CD4-positive, alpha-beta T cell (primary cell): ENCODE measurements at regions not wholly inside any gene's neighbourhood (a gene's known extent, or its start where the extent isn't known, plus 50 kb on each side); places are given as distances from the start of the nearest gene placed in this dataset.

Experiments
- ATAC-seq: fragments of 200-7000 bp; cut with Tn5 transposase; one replicate; pipeline ENCODE4 v1.10.0; 2022; ENCODE audit warnings: mild to moderate bottlenecking; ENCODE audit not compliant: poor library complexity
- CTCF ChIA-PET: fragments of 350-600 bp; sonication (Branson Sonifier 250); formaldehyde crosslinking; loops from one replicate; lab custom pipeline; 2021; ENCODE audit warnings: antibody characterized with exemption, inconsistent platforms; lab: Charles Lee
- POLR2A ChIA-PET: fragments of 350-600 bp; sonication (Branson Sonifier 250); formaldehyde crosslinking; loops from one replicate; lab custom pipeline; 2021; ENCODE audit warnings: antibody characterized with exemption, inconsistent platforms; lab: Charles Lee
- DNase-seq, 14 experiments: peaks; one replicate each; pipeline ENCODE4 v3.0.0-alpha.2; 2013 to 2020; ENCODE audit warnings: mixed read lengths in 2 of 14
- H3K27ac ChIP-seq, 2 donors: one replicate each; pipeline versions ENCODE4 v1.5.1 to v1.7.0; 2013; ENCODE audit warnings: low read length in 2 of 2, low read depth in 1 of 2, mild to moderate bottlenecking in 1 of 2
- H3K27me3 ChIP-seq, 2 experiments: 1 replicate in 1 of 2; 2 replicates in 1 of 2; pipeline versions ENCODE4 v1.6.1 to v1.7.0; 2013; ENCODE audit warnings: low read length in 2 of 2, control low read depth in 1 of 2, mild to moderate bottlenecking in 1 of 2, moderate library complexity in 1 of 2; ENCODE audit not compliant: insufficient read depth in 2 of 2, control insufficient read depth in 1 of 2
- H3K36me3 ChIP-seq: one replicate; pipeline ENCODE4 v1.6.1; 2013; ENCODE audit warnings: low read length, control low read depth; ENCODE audit not compliant: insufficient read depth
- H3K4me1 ChIP-seq: one replicate; pipeline ENCODE4 v1.6.1; 2013; ENCODE audit warnings: low read length, control low read depth; ENCODE audit not compliant: insufficient read depth
- H3K4me3 ChIP-seq: one replicate; pipeline ENCODE4 v1.5.1; 2013; ENCODE audit warnings: mild to moderate bottlenecking, low read length, moderate library complexity
- H3K9me3 ChIP-seq, 2 experiments: 1 replicate in 1 of 2; 2 replicates in 1 of 2; pipeline versions ENCODE4 v1.6.1 to v1.7.0; 2013; ENCODE audit warnings: low read length in 2 of 2, mild to moderate bottlenecking in 2 of 2, control low read depth in 1 of 2, moderate library complexity in 1 of 2; ENCODE audit not compliant: control insufficient read depth in 1 of 2, insufficient read depth in 1 of 2
- H3K27ac Mint-ChIP-seq: one replicate; pipeline ENCODE4 v1.8.0; 2020; ENCODE audit warnings: mixed read lengths
- H3K27me3 Mint-ChIP-seq: one replicate; pipeline ENCODE4 v1.8.0; 2021; ENCODE audit warnings: mixed read lengths
- H3K36me3 Mint-ChIP-seq: one replicate; pipeline ENCODE4 v1.8.0; 2021; ENCODE audit warnings: low read depth, mixed read lengths
- H3K4me1 Mint-ChIP-seq: one replicate; pipeline ENCODE4 v1.8.0; 2021; ENCODE audit warnings: low read depth, mixed read lengths
- H3K4me3 Mint-ChIP-seq: one replicate; pipeline ENCODE4 v1.8.0; 2020; ENCODE audit warnings: mild to moderate bottlenecking, mixed read lengths
- H3K9me3 Mint-ChIP-seq: one replicate; pipeline ENCODE4 v1.8.0; 2020; ENCODE audit warnings: mixed read lengths
- intact Hi-C, 2 experiments: fragments of 100-400 bp; cut with DNase I in 1 of 2; cut with micrococcal nuclease in 1 of 2; formaldehyde crosslinking; loops; one replicate each; pipeline versions ENCODE4 v1.15.1 to v1.9.0; 2023 to 2025; cut with DNase I, micrococcal nuclease
- TF ChIP-seq, protein P1 (sequence below): fragments of 200-600 bp; IDR thresholded peaks from one replicate; pipeline ENCODE4 v1.8.0; 2022; ENCODE audit warnings: antibody characterized with exemption, mild to moderate bottlenecking

DNA sequence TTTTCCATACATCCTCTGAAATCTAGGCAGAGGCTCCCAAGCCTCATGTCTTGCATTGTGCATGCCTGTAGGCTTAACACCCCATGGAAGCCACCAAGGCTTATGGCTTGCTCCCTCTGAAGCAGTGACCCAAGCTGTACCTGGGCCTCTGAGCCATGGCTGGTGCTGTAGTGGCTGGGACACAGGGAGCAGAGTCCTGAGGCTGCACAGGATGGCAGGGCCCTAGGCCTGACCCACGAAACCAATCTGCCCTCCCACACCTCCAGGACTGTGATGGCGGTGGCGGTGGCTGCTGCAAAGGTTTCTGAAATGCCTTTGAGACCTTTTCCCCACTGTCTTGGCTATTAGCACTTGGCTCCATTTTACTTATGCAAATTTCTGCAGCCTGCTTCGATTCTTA is 429.5 kb downstream of the NPHP4 start:
- intact Hi-C loops: no loop called here
- no peak for ATAC-seq

DNA sequence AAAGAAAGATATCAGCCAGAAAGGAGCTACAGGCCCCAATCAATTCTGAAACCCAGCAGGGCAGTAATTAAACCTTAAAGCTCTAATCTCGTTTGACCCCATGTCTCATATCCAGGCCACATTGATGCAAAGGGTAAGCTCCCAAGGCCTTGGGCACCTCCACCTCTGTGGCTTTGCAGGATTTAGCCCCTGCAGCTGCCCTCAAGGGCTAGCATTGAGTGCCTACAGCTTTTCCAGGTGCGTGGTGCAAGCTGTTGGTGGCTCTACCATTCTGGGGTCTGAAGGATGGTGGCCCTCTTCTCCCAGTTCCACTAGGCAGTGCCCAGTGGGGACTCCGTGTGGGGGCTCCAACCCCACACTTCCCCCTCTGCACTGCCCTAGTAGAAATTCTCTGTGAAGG is 429.9 kb downstream of the NPHP4 start:
- intact Hi-C loops: no loop called here
- Mint-ChIP-seq H3K27ac (no peak overlapping the region), H3K36me3 (no peaks in the 10 kb centered on the region), H3K4me1 (no peaks in the 10 kb centered on the region), H3K27me3 (peaks cover 11% of the 10 kb centered on the region), H3K9me3 (peaks cover 5% of the 10 kb centered on the region), H3K4me3 (no peak overlapping the region)
- Histone ChIP-seq H3K27ac (no peak overlapping the region), H3K9me3 (peaks cover 0 to 7% of the 10 kb centered on the region in 2 experiments), H3K27me3 (peaks cover 0 to 3% of the 10 kb centered on the region in 2 experiments), H3K36me3 (no peaks in the 10 kb centered on the region), H3K4me3 (no peak overlapping the region), H3K4me1 (no peaks in the 10 kb centered on the region)
- ATAC-seq (no peak), DNase-seq (no peak)
- POLR2A ChIA-PET: no interaction called here
- CTCF ChIA-PET: no interaction called here
- TF ChIP-seq, protein P1, sequence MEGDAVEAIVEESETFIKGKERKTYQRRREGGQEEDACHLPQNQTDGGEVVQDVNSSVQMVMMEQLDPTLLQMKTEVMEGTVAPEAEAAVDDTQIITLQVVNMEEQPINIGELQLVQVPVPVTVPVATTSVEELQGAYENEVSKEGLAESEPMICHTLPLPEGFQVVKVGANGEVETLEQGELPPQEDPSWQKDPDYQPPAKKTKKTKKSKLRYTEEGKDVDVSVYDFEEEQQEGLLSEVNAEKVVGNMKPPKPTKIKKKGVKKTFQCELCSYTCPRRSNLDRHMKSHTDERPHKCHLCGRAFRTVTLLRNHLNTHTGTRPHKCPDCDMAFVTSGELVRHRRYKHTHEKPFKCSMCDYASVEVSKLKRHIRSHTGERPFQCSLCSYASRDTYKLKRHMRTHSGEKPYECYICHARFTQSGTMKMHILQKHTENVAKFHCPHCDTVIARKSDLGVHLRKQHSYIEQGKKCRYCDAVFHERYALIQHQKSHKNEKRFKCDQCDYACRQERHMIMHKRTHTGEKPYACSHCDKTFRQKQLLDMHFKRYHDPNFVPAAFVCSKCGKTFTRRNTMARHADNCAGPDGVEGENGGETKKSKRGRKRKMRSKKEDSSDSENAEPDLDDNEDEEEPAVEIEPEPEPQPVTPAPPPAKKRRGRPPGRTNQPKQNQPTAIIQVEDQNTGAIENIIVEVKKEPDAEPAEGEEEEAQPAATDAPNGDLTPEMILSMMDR: no peak

More for the DNA sequence above, 429.5 kb downstream of the NPHP4 start:
- Mint-ChIP-seq H3K27ac (no peak overlapping the region), H3K4me1 (no peaks in the 10 kb centered on the region), H3K9me3 (peaks cover 5% of the 10 kb centered on the region), H3K36me3 (no peaks in the 10 kb centered on the region), H3K27me3 (peaks cover 9% of the 10 kb centered on the region), H3K4me3 (no peak overlapping the region)
- ChIA-PET CTCF (no interaction called here), POLR2A (no interaction called here)
- Histone ChIP-seq H3K4me3 (no peak overlapping the region), H3K4me1 (no peaks in the 10 kb centered on the region), H3K27me3 (peaks cover 0 to 3% of the 10 kb centered on the region in 2 experiments), H3K27ac (no peak overlapping the region), H3K9me3 (peaks cover 0 to 6% of the 10 kb centered on the region in 2 experiments), H3K36me3 (no peaks in the 10 kb centered on the region)
- DNase-seq: no peak
- TF ChIP-seq, protein P1: no peak

DNA sequence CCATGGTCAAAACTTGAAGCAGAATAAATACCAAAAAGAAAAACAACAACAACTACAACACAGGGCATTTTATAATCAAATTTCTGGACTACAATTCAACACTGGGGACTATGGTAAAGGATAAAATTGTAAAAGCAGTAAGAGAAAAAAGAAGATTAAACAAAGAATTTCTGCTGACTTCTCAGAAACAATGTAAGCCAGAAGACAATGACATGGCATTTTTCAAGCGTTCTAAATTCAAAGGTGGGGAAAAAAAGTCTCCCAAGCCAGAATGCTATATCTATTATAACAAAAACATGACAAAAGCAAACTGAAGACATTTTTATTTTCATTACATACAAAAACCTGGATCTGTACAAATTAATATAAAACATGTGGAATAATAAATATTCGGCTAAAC is 433.1 kb downstream of the NPHP4 start:
- H3K27me3 ChIP-seq: peaks cover 0 to 3% of the 10 kb centered on the region in 2 experiments
- intact Hi-C loops: no loop called here
- ChIA-PET CTCF (no interaction called here), POLR2A (no interaction called here)
- no peak overlapping the region for H3K4me3 ChIP-seq
- peaks cover 0 to 4% of the 10 kb centered on the region in 2 experiments for H3K9me3 ChIP-seq
- H3K36me3 ChIP-seq: no peaks in the 10 kb centered on the region
- Mint-ChIP-seq H3K9me3 (peaks cover 5% of the 10 kb centered on the region), H3K27ac (no peak overlapping the region), H3K4me1 (no peaks in the 10 kb centered on the region), H3K4me3 (no peak overlapping the region), H3K27me3 (peaks cover 17% of the 10 kb centered on the region), H3K36me3 (no peaks in the 10 kb centered on the region)
- no peaks in the 10 kb centered on the region for H3K4me1 ChIP-seq
- ATAC-seq (no peak), DNase-seq (no peak)
- TF ChIP-seq, protein P1: no peak
- H3K27ac ChIP-seq: no peak overlapping the region
